HG03039 (cell line): ENCODE measurements at regions not wholly inside any gene's neighbourhood (a gene's known extent, or its start where the extent isn't known, plus 50 kb on each side); places are given as distances from the start of the nearest gene placed in this dataset.
"Not testable (repeated sequence)": the region's sequence is repeated elsewhere in the genome, so short reads cannot be mapped to it uniquely, and the experiment has no call there.

Experiments used
- ATAC-seq: cut with Tn5 transposase; IDR thresholded peaks from one replicate; pipeline ENCODE4 v1.9.1; 2021; ENCODE audit warnings: mild to moderate bottlenecking, moderate library complexity; ENCODE audit not compliant: unreplicated experiment

DNA sequence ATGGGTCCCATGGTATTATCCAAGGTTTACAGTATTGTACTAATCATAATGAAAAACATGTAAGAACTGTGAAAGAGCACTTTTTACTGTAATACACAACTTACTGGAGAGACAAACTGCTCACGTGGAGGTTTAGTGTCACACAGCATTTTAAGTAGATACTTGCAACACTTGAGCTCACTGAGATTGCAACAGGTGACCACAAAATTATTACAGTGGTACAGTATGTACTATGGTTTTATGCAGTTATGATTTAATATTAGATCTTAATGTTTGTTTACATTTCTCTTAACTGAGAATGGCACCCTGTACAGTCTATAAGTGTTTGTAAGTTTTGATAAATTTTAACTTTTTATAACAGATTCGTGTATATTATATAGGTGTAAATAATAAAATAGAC lies 118.6 kb upstream of the SKOR2 start:
- no peak for ATAC-seq

DNA sequence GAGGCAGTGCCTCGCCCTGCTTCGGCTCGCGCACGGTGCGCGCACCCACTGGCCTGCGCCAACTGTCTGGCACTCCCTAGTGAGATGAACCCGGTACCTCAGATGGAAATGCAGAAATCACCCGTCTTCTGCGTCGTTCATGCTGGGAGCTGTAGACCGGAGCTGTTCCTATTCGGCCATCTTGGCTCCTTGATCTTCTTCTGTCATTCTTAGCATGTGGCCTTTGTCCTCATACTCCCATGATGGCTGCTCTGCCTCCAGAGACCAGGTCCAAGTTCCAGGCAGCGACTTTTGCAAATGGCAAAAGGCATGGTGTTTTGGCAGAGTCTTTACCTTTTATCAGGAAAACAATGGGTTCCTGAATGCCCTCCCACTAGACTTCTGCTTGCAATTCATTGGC lies 102.6 kb upstream of the SKOR2 start:
- not testable (repeated sequence) for ATAC-seq

DNA sequence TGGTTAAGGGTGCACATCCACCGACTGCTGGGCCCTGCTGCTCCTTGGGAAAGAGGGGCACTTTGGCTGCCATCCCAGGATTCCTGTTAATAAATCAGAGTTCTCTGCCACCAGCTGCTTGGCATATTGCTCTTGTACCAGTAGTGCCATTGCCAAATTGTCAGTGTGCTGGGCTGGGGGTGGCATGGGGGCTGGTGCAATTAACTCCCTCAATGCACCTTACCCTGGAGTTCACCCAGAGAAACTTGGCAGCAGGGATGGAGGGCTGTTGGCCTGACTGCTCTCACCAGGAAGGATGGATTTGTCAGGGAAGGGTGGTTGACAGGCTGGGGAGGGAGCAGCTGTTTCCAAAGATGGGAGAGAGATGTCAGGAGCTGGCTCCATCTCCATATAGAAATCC lies 94.6 kb upstream of the SKOR2 start:
- no peak for ATAC-seq

DNA sequence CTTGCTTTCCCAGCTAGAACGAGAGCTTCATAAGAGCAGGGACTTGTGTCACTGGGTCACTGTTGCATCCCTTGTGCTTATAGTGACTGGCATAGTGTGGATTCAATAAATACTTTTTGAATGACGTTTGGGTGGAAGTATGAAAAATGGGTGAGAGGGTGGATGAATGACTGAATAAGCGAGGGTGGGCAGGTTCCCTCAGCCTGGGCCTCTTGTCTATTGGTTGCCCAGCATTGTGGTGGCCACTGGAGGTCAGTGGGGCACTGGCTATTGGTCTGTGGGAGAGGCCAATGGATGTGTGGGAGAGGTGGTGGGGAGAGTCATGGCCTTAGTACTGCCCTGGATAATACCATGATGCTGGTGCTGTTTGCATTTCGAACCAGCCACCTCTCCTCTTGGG lies 93.8 kb upstream of the SKOR2 start:
- ATAC-seq = no peak

DNA sequence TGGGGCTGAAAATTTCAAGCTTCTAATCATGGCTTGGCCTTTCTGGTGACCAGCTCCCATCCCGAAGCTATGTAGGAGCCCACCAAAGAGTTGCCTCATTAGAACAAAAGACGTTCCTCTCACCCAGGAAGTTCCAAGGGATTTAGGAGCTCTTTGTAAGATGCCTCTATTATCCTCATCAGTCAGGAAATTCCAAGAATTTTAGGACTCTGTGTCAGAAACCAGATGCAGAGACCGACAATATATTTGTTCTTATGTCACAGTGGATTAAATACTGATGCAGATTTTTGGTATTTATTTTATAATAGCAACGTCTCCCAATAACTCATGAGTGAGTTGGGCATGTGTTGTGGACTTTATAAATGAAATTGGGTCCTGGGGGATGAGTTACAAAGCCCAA lies 91.8 kb upstream of the SKOR2 start:
- no peak for ATAC-seq

DNA sequence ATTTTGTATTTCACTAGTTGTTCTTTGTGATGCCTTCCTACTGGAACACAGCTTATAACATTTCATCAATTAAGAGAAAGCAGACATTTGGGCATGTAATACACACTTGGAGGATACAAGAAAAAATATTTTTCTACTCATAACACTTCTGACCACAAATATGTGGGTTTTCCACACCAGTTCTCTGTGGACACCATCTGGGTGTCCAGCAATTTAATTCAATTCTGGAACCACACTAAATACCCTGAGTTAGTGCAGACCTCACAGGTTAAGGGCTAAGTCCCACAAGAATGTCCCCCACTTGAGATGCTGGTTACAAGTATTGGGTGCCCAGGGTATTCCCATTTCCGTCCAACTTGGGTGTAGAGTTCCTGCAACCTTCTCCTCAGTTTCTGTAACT lies 91.1 kb upstream of the SKOR2 start:
- no peak for ATAC-seq

DNA sequence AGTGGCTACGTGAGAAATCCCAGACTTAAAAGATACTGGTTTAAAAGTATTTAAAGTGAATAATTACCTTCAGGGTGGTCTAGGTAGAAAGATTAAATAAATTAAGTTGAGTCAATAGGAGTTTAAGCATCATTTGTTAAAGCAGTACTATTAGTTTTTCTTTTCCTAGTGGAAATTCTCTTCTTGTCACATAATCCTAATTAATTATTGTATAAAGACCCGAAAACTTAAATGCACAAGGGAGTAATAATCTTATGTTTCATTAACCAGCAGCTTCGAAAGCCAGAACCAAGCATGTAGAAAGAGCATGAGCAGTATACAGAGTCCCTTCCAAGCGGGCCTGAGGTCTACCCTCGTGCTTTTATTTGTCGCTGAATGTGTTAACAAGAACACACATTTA lies 90.2 kb upstream of the SKOR2 start:
- ATAC-seq = no peak

DNA sequence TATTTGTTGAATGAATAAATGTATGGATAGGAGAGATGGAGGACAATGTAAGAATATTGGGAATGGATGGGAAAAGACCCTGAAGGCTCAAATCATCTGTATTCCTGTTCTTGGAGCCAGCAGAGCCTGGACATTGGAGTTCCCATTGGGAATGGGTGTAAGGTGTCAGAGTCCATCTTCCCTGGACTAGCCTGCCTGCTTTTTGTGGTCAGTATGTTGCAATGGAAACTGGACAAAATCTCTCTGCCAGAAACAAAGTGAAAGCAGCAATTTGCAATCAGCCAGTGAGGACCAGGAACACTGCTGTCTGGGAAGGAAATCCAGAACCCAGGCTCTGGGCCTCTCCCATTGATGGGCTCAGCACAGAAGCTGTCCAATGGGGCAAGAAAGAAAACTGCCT lies 83.5 kb upstream of the SKOR2 start:
- no peak for ATAC-seq

DNA sequence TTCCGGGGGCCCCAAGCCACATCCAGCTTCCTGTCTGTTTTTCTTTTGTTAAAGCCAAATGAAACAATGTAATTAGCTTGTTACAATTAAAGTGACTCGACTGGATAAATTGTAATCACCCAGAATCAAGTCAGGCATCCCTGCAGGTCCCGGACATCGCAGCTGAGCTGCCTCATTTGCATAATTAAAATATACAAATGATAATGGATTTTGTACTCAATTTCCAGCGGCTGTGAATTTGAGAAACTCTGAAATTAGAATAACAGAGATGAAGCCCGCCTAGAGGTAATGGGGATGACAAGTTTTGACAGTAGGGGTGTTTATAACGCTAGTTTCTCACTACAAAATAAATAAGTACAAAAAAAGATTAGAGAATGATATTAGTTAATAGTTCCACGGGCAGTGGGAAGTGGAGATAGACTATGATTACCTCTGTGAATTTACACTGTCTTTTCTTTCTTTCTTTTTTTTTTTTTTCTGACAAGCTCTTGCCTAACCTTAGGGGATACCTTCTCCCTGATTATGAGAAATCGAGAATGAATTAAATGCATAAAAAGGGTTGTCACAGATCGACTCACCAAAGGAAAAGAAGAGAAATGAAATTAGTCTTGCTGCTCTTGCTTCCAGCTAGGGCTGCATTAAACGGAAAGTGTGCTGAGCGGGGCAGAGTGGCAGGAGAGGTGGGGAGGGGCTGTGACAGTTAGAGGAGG lies 82.6 kb upstream of the SKOR2 start:
- no peak for ATAC-seq

DNA sequence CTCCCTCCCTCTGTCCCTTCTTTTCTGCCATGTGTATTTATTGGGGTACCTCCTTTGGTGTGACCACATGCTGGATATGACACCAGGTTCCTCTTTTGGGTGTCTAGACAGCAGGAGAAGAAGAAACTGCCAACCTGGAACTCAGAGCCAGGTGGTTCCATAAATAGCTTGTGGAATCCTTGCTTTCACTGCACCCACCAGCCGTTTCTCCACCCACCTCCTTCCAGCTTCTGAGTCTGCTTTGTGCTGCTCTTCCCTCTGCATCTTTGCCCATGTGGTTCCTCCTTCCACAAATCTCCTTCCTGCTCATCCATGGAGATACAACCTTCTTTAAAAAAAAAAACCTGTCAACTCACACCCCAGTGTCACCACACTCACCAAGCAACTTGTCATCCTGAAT lies 80.2 kb upstream of the SKOR2 start:
- no peak for ATAC-seq

DNA sequence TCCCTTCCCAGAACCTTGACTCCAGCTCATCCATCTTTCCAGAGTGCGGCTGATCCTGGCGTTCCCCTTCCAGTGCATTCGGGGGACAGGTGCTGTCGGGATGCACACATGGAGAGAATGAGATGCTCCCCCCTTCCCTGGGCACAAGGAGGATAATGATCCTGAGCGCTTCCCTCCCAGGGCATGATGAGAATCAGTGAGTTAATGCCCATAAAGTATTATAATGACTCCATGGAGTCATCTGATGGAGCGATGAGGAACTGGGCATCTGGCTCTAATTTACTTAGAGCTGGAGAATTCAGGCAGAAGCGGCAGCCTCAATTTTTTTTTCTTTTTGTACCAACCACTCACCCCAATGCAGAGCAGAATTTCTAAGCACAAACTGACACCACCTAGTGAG lies 79.6 kb upstream of the SKOR2 start:
- ATAC-seq = no peak

DNA sequence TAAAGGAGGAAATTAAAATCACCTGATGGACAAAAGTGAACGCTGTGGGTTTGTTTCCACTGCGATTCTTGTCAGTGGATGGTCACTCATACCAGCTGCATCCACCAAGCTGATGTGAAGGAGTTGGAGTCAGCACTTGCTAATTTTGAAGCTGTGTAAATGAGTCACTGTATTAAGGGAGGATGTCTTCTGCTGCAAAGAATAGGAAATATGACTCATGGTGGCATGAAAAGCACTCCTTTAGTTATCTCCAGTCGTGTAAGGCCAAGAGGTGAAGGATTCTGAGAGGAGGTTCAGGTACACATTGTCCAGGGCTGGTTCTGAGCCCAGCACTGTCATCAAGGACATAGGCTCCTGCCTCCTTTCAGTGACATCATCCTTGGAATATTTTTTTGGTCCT lies 71.7 kb upstream of the SKOR2 start:
- no peak for ATAC-seq

DNA sequence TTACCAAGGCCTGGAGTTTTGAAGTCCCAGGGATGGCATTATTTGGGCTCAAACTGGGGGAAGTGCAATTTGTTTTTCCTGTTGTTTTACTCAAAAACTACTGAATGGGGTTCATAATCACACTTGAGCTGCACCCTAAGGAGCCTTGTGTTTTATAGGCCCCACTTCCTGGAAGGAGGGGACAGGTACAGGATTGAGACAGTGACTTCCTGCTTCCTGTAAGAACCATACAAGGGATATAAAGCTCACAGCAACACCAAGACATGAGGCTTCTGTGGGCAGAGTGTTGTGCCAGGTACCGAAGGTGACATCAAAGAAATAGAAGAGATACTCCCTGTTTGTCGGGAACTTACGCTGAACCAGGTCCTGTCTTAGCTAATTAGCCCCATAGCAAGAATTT lies 70.4 kb upstream of the SKOR2 start:
- no peak for ATAC-seq

DNA sequence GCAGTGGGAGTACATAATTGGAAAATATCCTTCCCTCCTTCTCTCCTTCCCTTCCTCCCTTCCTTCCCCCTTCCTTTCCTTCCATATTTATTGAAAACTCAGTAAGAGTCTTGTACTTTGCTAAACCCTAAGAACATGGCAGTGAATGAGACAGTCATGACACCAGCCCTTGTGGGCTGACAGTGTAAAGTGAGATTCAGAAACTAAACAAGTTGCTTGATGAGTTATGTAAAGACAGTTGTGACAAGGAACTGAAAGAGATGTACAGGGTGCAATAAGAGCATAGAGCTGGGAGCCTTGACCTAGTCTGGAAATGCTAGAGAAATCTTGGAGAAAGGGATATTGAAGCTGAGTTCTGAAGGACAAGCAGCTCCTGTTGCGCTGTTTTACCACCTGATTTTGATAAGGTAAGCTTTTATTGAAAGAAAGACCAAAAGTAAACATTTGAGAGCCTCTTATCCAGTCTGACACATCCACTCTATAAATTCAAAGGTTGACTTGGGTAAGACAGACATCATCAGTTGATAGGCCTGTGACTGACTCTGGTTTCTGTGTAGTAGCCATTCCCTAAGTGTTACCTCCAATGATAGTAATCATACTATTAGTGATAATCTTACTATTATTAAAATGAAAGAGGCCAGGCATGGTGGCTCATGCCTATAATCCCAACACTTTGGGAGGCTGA lies 66.5 kb upstream of the SKOR2 start:
- ATAC-seq = no peak

DNA sequence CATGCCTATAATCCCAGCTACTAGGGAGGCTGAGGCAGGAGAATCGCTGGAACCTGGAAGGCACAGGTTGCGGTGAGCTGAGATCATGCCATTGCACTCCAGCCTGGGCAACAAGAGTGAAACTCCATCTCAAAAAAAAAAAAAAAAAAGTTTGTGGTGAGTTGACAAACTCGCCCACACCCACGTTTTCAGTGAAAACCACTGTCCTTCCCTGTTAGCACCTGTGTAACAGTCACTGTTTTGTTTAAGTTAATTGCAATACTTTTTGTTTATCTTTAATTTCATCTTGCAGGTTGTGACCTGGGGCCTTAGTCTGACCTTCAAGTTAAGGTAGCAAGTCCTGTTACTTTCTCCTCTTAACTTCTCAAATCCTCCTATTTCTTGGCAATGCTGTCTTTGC lies 65.5 kb upstream of the SKOR2 start:
- no peak for ATAC-seq

DNA sequence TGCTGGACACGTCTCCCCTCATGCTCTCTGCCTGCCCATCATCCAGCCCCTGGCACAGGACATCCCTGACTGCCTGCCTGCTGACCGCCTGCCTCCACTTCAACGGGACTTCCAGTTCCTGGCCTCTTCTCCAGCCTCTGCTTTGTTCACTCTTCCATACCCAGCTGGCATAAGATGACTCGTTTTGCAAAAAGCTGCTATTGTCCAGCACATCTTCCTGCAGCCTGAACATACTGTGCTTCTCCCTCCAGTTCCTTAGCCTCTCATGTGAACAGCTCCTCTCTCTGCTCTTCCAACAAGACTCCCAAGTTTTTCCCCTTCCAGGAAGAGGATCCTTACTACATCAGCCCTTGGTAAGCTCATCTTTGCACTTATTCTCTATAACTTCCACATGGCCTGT lies 62.4 kb upstream of the SKOR2 start:
- no peak for ATAC-seq

DNA sequence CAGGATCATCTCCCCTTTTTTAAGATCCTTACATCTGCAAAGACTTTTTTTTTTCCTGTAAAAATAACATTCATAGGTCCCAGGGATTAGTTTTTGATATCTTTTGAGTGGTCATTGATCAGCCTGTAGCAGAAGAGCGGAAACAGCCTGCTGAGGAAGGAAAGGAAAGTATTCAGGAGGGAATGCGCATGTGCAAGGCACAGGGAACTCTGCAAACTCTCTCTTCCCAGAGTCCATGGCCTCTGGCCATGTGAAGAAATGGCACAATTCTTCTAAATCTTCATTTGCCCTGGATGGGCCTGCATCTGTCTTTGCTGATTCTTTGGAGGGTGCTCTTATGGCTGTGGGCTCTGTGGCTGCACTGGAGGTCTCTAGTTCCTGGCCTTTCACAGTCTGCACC lies 60.1 kb upstream of the SKOR2 start:
- ATAC-seq = no peak
